ENCODE measurements at regions not wholly inside any gene's neighbourhood (a gene's known extent, or its start where the extent isn't known, plus 50 kb on each side); places are given as distances from the start of the nearest gene placed in this dataset.

DNA sequence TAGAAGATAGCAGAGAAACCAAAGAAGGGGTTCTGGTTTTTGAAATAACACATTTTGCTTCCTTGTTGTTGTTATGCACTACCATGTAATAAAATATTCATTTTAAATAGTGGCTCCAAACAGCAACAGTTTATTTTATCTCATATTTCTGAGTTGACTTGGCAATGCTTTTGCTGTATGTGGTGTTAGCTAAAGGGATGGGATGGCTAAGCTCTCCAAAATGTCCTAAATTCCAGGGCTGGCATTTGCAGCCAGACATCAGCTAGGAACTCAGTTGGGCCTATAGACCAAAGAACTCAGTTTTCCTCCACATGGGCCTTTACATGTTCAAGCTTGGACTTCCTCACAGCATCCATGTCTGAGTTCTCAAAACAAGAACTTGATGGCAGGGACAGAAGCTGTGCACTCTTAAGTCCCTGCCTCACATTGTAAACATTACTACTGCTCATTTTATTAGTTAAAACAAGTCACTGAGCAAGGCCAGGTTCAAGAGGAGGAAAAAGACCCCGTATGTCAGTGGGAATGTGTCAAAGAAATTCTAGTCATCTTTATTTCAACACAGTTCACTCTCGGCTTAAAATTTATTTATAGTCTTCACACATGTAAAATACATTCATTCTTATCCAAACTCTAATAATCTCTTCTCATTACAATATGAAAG is 819.3 kb upstream of the PCDH20 start:
- no peak overlapping the region for H4K8ac ChIP-seq (replicated peaks; ENCODE audit: insufficient read length, low read depth, low read length)
- no peaks in the 10 kb centered on the region for H3K23me2 ChIP-seq (ENCODE audit: insufficient read length, low read depth, low read length, poor library complexity, severe bottlenecking)
- no peaks in the 10 kb centered on the region for H3K4me1 ChIP-seq (ENCODE audit: insufficient read depth, low read length)
- no peak overlapping the region for H3K14ac ChIP-seq (ENCODE audit: insufficient read depth, low read length)
- Mint-ChIP-seq H3K27me3 (ENCODE audit: low read depth) (no peaks in the 10 kb centered on the region), H3K4me3 (no peak overlapping the region), H3K36me3 (ENCODE audit: insufficient read depth in 1 of 3, low read depth in 3 of 3) (no peaks in the 10 kb centered on the region), H3K9me3 (no peaks in the 10 kb centered on the region), H3K27ac (no peak overlapping the region), H3K4me1 (peaks cover 0 to 4% of the 10 kb centered on the region in 2 experiments; a peak in 1 of 4 replicates)
- no peak for DNase-seq
- no peak overlapping the region for H2BK15ac ChIP-seq (ENCODE audit: low read depth, low read length)
- H3K56ac ChIP-seq (ENCODE audit: insufficient read length, low read depth, low read length), result no peak overlapping the region
- H3K4ac ChIP-seq (ENCODE audit: low read depth, low read length), result no peak overlapping the region
- no peaks in the 10 kb centered on the region for H3K79me2 ChIP-seq (ENCODE audit: insufficient read depth, low read length)
- H3K9me3 ChIP-seq (ENCODE audit: control insufficient read depth, low read depth, low read length), result no peaks in the 10 kb centered on the region
- no peak overlapping the region for H4K91ac ChIP-seq (ENCODE audit: insufficient read length, low read depth, low read length)
- H3K27ac ChIP-seq (ENCODE audit: insufficient read length, low read depth, low read length), result no peak overlapping the region
- no peak overlapping the region for H3K4me2 ChIP-seq (ENCODE audit: insufficient read depth, insufficient read length, low read length)
- H2BK120ac ChIP-seq (ENCODE audit: low read depth, low read length, poor library complexity, severe bottlenecking), result no peak overlapping the region
- H2BK12ac ChIP-seq (ENCODE audit: insufficient read length, low read depth, low read length), result no peak overlapping the region
- no peak overlapping the region for H4K5ac ChIP-seq (ENCODE audit: insufficient read length, low read depth, low read length)
- no peak overlapping the region for H3T11ph ChIP-seq (ENCODE audit: low read length)
- WGBS (ENCODE audit: extremely low coverage, insufficient read length, low lambda C conversion rate), result no CpG with 5 or more reads among the region's 2 CpGs
- H3K23ac ChIP-seq (ENCODE audit: insufficient read length, low read depth, low read length), result no peak overlapping the region
- H2BK20ac ChIP-seq (ENCODE audit: low read depth, low read length, poor library complexity, severe bottlenecking), result no peak overlapping the region
- no peak overlapping the region for H3K9ac ChIP-seq (ENCODE audit: extremely low read depth, insufficient read length, low read length)
- no peak overlapping the region for H2AK5ac ChIP-seq (ENCODE audit: insufficient read length, low read length)
- no peaks in the 10 kb centered on the region for H4K20me1 ChIP-seq (ENCODE audit: control insufficient read depth, insufficient read depth, insufficient read length)
- no peaks in the 10 kb centered on the region for H3K27me3 ChIP-seq (ENCODE audit: insufficient read depth, low read length)
- H2AFZ ChIP-seq (ENCODE audit: low read length), result no peak overlapping the region
- no peak overlapping the region for H2BK5ac ChIP-seq (ENCODE audit: insufficient read length, low read length)
- no peaks in the 10 kb centered on the region for H3K79me1 ChIP-seq (ENCODE audit: insufficient read depth, low read depth, low read length, poor library complexity, severe bottlenecking)
- TF ChIP-seq CTCF (conservative IDR thresholded peaks at IDR 0.05), result no peak
- no peak overlapping the region for H3K18ac ChIP-seq (ENCODE audit: insufficient read length, low read depth, low read length)
